ENCODE measurements at regions not wholly inside any gene's neighbourhood (a gene's known extent, or its start where the extent isn't known, plus 50 kb on each side); places are given as distances from the start of the nearest gene placed in this dataset.

GRCh38 chr10:22824520-22824919 is 103.3 kb upstream of the ARMC3 start:
- no peak for TF ChIP-seq RFX5 (IDR thresholded peaks at IDR 0.05; ENCODE audit: low read depth, low read length)
- TF ChIP-seq CHD1 (IDR thresholded peaks at IDR 0.05; ENCODE audit: low read depth, low read length): no peak
- no peak for TF ChIP-seq EZH2 (IDR thresholded peaks at IDR 0.05; ENCODE audit: borderline replicate concordance, control insufficient read depth, low read depth, low read length)
- no peak for TF ChIP-seq NFXL1 (IDR thresholded peaks at IDR 0.05; ENCODE audit: borderline replicate concordance)
- TF ChIP-seq RCOR1 (conservative IDR thresholded peaks at IDR 0.05; ENCODE audit: low read depth, low read length): no peak
- TF ChIP-seq POLR2A (IDR thresholded peaks at IDR 0.05; ENCODE audit: low read depth, low read length): no peak
- no peak for TF ChIP-seq CTCF (IDR thresholded peaks at IDR 0.05 in 2 of 3, conservative IDR thresholded peaks at IDR 0.05 in 1 of 3; ENCODE audit: control insufficient read depth in 2 of 3, extremely low read depth in 1 of 3, insufficient read depth in 1 of 3, low read depth in 3 of 3, low read length in 3 of 3)
- no peak for TF ChIP-seq CREM (IDR thresholded peaks at IDR 0.05; ENCODE audit: low read depth)
- TF ChIP-seq TAF1 (IDR thresholded peaks at IDR 0.05; ENCODE audit: borderline replicate concordance, low read depth, low read length): no peak
- TF ChIP-seq SMC3 (IDR thresholded peaks at IDR 0.05; ENCODE audit: borderline replicate concordance, low read length): no peak
